ENCODE measurements at regions not wholly inside any gene's neighbourhood (a gene's known extent, or its start where the extent isn't known, plus 50 kb on each side); places are given as distances from the start of the nearest gene placed in this dataset.

GRCh38 chr12:98456576-98457573 is 58.5 kb upstream of the TMPO start:
- H3F3A ChIP-seq (ENCODE audit: insufficient read depth) = no peaks in the 10 kb centered on the region
- no peak overlapping the region for H3K9ac ChIP-seq (ENCODE audit: low read length)
- H3K27me3 ChIP-seq (ENCODE audit: low read length) = no peaks in the 10 kb centered on the region
- no peak overlapping the region for H2AFZ ChIP-seq (ENCODE audit: low read depth, low read length, severe bottlenecking)
- H3K36me3 ChIP-seq (ENCODE audit: low read length) = no peaks in the 10 kb centered on the region
- no peaks in the 10 kb centered on the region for H3K9me2 ChIP-seq (replicated peaks; ENCODE audit: insufficient read depth, low read length)
- no peak overlapping the region for H3K4me3 ChIP-seq (ENCODE audit: insufficient read depth, low read length, poor library complexity, severe bottlenecking)
- no peaks in the 10 kb centered on the region for H4K20me1 ChIP-seq (ENCODE audit: low read depth, low read length)
- TF ChIP-seq EZH2phosphoT487 (conservative IDR thresholded peaks at IDR 0.05; ENCODE audit: low read length) (no peak), CTCF (IDR thresholded peaks at IDR 0.05; ENCODE audit: insufficient read depth, low read length, poor library complexity, severe bottlenecking) (no peak)
- H3K4me2 ChIP-seq (ENCODE audit: low read depth, low read length, poor library complexity, severe bottlenecking) = no peak overlapping the region
- no peaks in the 10 kb centered on the region for H3K79me2 ChIP-seq (ENCODE audit: insufficient read depth, low read length)
- H3K9me3 ChIP-seq (ENCODE audit: insufficient read depth, low read length) = no peaks in the 10 kb centered on the region
- no peak overlapping the region for H3K27ac ChIP-seq (ENCODE audit: low read depth, low read length)

- H3K4me3 ChIP-seq (ENCODE audit: insufficient read depth, low read length, poor library complexity, severe bottlenecking) = no peak overlapping the region
- no peak overlapping the region for H2AFZ ChIP-seq (ENCODE audit: low read depth, low read length, severe bottlenecking)
- H3K79me2 ChIP-seq (ENCODE audit: insufficient read depth, low read length) = no peaks in the 10 kb centered on the region
- H3F3A ChIP-seq (ENCODE audit: insufficient read depth) = no peaks in the 10 kb centered on the region
- no peaks in the 10 kb centered on the region for H3K9me3 ChIP-seq (ENCODE audit: insufficient read depth, low read length)
- H3K4me2 ChIP-seq (ENCODE audit: low read depth, low read length, poor library complexity, severe bottlenecking) = no peak overlapping the region
- H4K20me1 ChIP-seq (ENCODE audit: low read depth, low read length) = no peaks in the 10 kb centered on the region
- no peak overlapping the region for H3K27ac ChIP-seq (ENCODE audit: low read depth, low read length)
- H3K9me2 ChIP-seq (replicated peaks; ENCODE audit: insufficient read depth, low read length) = no peaks in the 10 kb centered on the region
- TF ChIP-seq EZH2phosphoT487 (conservative IDR thresholded peaks at IDR 0.05; ENCODE audit: low read length) (no peak), CTCF (IDR thresholded peaks at IDR 0.05; ENCODE audit: insufficient read depth, low read length, poor library complexity, severe bottlenecking) (no peak)
- no peaks in the 10 kb centered on the region for H3K36me3 ChIP-seq (ENCODE audit: low read length)
- H3K27me3 ChIP-seq (ENCODE audit: low read length) = no peaks in the 10 kb centered on the region
- H3K9ac ChIP-seq (ENCODE audit: low read length) = no peak overlapping the region
Observed at GRCh38 chr12:98464190-98464589, 51.2 kb upstream of the TMPO start.

GRCh38 chr12:98465505-98465904 is 49.9 kb upstream of the TMPO start:
- Histone ChIP-seq H3K4me3 (ENCODE audit: insufficient read depth, low read length, poor library complexity, severe bottlenecking) (no peak overlapping the region), H3K27me3 (ENCODE audit: low read length) (no peaks in the 10 kb centered on the region), H4K20me1 (ENCODE audit: low read depth, low read length) (no peaks in the 10 kb centered on the region), H2AFZ (ENCODE audit: low read depth, low read length, severe bottlenecking) (no peak overlapping the region), H3F3A (ENCODE audit: insufficient read depth) (no peaks in the 10 kb centered on the region), H3K4me2 (ENCODE audit: low read depth, low read length, poor library complexity, severe bottlenecking) (no peak overlapping the region), H3K9me2 (replicated peaks; ENCODE audit: insufficient read depth, low read length) (no peaks in the 10 kb centered on the region), H3K79me2 (ENCODE audit: insufficient read depth, low read length) (no peaks in the 10 kb centered on the region), H3K27ac (ENCODE audit: low read depth, low read length) (no peak overlapping the region), H3K36me3 (ENCODE audit: low read length) (no peaks in the 10 kb centered on the region), H3K9me3 (ENCODE audit: insufficient read depth, low read length) (no peaks in the 10 kb centered on the region), H3K9ac (ENCODE audit: low read length) (no peak overlapping the region)
- no peak for TF ChIP-seq EZH2phosphoT487 (conservative IDR thresholded peaks at IDR 0.05; ENCODE audit: low read length)
- no peak for TF ChIP-seq CTCF (IDR thresholded peaks at IDR 0.05; ENCODE audit: insufficient read depth, low read length, poor library complexity, severe bottlenecking)
